HL-60 (cell line): ENCODE measurements at regions not wholly inside any gene's neighbourhood (a gene's known extent, or its start where the extent isn't known, plus 50 kb on each side); places are given as distances from the start of the nearest gene placed in this dataset.

ENCODE experiments used
- GABPA ChIP-seq: IDR thresholded peaks from 2 replicates; pipeline ENCODE4 v1.6.1; 2012; ENCODE audit warnings: low read depth
- POLR2AphosphoS5 ChIP-seq: IDR thresholded peaks from 2 replicates; pipeline ENCODE4 v1.6.1; 2012; ENCODE audit warnings: low read depth
- SPI1 ChIP-seq: IDR thresholded peaks from 2 replicates; pipeline ENCODE4 v1.6.1; 2012; ENCODE audit warnings: low read depth, mild to moderate bottlenecking, borderline replicate concordance
- TF ChIP-seq, protein P1 (sequence below): IDR thresholded peaks from one replicate; pipeline ENCODE4 v1.5.1; 2011; ENCODE audit warnings: low read length, control low read depth, inconsistent platforms; ENCODE audit not compliant: insufficient read depth

DNA sequence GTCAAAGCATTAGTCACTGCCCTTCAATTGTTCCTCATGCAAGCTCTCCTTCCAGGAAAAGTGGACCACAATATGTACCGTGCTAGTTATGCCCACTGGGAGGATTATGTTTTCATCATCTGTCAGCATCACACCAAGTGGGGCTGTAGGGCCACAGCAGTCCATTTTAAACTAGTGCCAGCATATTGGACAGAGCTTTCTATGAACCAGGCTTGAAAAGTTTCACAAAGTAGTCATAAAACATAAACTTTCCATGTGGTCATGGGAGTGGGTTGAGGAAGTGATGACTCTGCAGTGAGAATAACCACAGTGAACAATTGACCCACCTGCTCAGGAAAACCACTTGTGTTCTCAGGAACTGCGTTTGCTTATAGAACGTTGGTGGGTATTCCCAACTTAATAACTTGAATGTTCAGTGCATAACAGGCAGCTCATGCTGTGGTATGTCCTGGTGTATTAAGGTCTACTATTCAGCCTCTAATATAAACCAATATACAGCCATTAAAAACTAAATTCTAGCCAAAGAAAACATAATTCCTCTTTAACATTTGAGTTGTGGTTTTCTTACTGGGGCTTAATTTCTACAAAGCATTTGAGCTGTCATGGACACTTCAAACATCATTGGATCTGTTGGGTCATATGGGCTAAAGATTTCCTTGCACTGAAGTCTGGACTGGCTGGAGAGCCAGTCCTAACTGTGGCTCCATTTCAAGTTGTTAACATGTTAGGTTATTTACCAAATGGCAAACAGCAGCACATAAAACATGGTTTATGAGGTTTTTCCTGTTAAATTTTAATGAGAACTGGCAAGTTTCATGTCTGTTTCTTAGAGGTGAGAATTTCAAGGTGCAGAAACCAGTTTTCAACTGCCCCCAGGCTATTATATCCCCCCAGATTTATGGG is 274.1 kb downstream of the OTOL1 start:
- TF ChIP-seq, protein P1, sequence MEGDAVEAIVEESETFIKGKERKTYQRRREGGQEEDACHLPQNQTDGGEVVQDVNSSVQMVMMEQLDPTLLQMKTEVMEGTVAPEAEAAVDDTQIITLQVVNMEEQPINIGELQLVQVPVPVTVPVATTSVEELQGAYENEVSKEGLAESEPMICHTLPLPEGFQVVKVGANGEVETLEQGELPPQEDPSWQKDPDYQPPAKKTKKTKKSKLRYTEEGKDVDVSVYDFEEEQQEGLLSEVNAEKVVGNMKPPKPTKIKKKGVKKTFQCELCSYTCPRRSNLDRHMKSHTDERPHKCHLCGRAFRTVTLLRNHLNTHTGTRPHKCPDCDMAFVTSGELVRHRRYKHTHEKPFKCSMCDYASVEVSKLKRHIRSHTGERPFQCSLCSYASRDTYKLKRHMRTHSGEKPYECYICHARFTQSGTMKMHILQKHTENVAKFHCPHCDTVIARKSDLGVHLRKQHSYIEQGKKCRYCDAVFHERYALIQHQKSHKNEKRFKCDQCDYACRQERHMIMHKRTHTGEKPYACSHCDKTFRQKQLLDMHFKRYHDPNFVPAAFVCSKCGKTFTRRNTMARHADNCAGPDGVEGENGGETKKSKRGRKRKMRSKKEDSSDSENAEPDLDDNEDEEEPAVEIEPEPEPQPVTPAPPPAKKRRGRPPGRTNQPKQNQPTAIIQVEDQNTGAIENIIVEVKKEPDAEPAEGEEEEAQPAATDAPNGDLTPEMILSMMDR, result no peak
- TF ChIP-seq POLR2AphosphoS5 (no peak), GABPA (no peak), SPI1 (no peak)
